Breast epithelium (tissue), 3 donors: ENCODE measurements at regions not wholly inside any gene's neighbourhood (a gene's known extent, or its start where the extent isn't known, plus 50 kb on each side); places are given as distances from the start of the nearest gene placed in this dataset.

Source experiments
- POLR2A ChIP-seq: fragments of 450-650 bp; IDR thresholded peaks from one replicate; pipeline ENCODE4 v1.6.1; 2016; ENCODE audit warnings: antibody characterized with exemption, mild to moderate bottlenecking, moderate library complexity
- TF ChIP-seq, protein P1 (sequence below), 3 donors: fragments of 450-650 bp; IDR thresholded peaks; one replicate each; pipeline ENCODE4 v1.5.1; 2016 to 2017; ENCODE audit warnings: antibody characterized with exemption in 3 of 3, mild to moderate bottlenecking in 3 of 3, moderate library complexity in 3 of 3

GRCh38 chr2:150675807-150676206, 188.3 kb upstream of the RND3 start:
- no peak for TF ChIP-seq POLR2A
- TF ChIP-seq, protein P1, sequence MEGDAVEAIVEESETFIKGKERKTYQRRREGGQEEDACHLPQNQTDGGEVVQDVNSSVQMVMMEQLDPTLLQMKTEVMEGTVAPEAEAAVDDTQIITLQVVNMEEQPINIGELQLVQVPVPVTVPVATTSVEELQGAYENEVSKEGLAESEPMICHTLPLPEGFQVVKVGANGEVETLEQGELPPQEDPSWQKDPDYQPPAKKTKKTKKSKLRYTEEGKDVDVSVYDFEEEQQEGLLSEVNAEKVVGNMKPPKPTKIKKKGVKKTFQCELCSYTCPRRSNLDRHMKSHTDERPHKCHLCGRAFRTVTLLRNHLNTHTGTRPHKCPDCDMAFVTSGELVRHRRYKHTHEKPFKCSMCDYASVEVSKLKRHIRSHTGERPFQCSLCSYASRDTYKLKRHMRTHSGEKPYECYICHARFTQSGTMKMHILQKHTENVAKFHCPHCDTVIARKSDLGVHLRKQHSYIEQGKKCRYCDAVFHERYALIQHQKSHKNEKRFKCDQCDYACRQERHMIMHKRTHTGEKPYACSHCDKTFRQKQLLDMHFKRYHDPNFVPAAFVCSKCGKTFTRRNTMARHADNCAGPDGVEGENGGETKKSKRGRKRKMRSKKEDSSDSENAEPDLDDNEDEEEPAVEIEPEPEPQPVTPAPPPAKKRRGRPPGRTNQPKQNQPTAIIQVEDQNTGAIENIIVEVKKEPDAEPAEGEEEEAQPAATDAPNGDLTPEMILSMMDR (IDR thresholded peaks at IDR 0.05): no peak
